HG03378 (cell line): ENCODE measurements at regions not wholly inside any gene's neighbourhood (a gene's known extent, or its start where the extent isn't known, plus 50 kb on each side); places are given as distances from the start of the nearest gene placed in this dataset.
"Not testable (repeated sequence)": the region's sequence is repeated elsewhere in the genome, so short reads cannot be mapped to it uniquely, and the experiment has no call there.

Experiments used
- ATAC-seq: cut with Tn5 transposase; IDR thresholded peaks from one replicate; pipeline ENCODE4 v1.9.1; 2021; ENCODE audit warnings: mild to moderate bottlenecking, moderate library complexity; ENCODE audit not compliant: unreplicated experiment

DNA sequence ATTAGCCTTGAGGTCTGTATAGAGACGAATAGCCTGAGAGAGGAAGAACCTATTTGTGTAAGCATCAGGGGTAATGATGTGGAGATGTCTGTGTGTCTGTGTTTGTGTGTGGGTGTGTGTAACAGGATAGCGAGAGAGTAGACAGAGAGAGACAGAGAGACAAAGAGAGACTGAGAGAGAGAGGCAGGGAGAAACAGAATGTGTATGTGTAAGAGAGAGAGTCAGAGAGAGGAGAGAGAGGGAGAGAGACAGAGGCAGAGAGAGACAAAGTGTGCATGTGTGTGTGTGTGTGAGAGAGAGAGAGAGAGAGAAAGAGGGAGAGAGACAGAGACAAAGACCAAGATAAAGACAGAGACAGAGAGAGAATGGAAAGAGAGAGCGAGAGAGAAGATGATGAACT lies 396.1 kb downstream of the PAX1 start:
- ATAC-seq, result no peak

DNA sequence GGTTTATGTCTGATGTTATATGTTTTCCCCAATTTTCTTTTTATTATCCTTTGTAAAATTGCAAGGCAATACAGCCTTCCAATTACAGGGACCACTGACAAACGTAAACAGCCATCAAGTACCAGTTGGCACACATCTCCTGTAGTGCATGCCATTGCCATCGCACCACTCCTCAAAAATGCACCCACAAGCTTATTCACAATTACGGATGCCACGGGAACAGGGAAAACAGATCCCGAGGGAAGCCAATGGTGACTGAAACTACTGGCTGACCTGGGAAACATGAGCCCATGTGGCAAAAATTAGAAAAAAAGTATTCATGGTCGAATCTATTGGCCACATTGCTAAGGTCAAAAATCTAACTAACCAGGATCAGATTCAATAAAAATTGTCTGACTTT lies 395.2 kb downstream of the PAX1 start:
- ATAC-seq, result no peak

DNA sequence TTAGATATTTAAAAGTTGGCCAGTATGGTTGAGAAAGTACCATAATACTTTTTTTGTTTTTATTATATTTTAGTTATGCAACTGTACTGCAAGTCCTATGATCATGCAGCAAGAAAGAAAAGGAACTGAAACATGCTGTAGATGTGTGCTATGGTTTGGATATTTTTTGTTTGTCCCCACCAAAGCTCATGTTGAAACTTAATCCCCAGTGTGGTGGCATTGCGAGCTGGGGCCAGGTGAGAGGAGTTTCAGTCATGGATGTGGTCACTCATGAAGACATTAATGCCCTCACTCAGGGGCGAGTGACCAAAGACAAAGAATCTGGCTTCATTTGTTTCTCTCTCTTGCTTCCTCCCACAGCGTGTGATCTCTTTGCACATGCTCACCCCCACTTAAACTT lies 393.9 kb downstream of the PAX1 start:
- no peak for ATAC-seq

DNA sequence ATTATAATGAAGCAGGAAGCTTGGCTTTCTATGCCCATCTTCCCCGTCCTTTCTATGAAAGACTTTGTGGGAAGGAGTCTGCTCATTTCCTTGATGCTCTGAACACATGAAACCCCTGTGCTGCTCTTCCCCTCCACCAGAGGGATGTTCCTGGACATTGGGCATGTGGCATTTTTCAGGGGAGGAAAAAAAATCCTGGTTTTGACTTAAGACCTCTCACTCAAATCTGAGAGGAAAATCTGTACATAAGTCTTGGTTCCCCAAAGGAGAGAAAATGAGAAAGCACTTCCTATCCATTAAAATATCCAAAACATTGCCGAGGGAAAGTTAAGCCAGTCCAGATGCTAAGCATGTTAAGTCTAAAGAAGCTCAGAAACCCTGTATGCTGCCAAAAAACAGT lies 393.0 kb downstream of the PAX1 start:
- ATAC-seq, result no peak

DNA sequence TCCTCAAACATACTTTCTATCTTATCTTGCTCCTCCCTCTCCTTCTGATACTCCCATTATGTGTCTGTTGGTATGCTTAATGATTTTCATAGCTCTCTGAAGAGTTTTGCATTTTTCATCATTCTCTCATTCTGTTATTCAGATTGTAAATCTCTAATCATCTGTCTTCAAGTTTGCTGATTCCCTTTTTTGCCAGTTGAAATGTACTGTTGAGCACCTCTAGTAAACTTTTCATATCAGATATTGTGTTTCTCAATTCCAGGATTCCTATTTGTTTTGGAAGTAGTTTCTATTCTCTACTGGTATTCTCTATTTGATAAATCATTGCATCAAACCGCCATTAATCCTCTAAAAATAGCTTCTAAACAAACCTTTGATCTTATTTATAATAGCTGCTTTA lies 387.7 kb downstream of the PAX1 start:
- ATAC-seq, result no peak

DNA sequence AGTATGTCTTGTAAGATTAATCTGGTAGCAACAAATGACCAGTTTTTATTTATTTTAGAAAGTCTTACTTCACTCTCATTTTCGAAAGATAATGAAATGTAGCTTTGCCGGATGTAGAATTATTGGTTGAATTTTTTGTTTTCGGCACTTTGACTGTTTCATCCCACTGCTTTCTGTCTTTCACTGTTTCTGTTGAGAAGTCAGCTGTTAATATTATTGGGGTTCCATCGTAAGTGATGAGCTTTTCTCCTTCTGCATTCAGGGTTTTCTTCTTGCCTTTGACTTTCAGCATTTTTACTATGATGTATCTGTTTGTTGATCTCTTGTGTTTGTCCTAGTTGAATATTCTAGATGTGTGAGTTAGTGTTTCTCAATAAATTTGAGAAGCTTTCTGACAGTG lies 383.4 kb downstream of the PAX1 start:
- no peak for ATAC-seq

DNA sequence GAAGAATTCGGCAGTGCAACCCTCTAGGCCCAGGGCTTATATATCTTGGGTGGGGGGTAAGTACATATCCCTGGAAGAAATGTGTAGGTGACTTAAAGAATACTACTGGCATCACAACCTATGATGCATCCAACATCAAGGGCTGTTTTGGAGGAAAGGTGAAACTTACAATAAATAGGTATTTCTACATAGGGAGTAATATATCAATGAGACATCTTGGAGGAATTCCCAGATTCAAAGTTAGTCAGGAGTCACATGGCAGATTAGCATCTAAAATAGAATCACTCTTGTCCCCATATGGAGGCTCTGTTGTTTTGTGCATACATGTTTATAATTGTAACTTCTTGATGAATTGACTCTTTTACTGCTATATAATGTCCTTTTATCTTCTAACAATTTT lies 375.5 kb downstream of the PAX1 start:
- no peak for ATAC-seq

DNA sequence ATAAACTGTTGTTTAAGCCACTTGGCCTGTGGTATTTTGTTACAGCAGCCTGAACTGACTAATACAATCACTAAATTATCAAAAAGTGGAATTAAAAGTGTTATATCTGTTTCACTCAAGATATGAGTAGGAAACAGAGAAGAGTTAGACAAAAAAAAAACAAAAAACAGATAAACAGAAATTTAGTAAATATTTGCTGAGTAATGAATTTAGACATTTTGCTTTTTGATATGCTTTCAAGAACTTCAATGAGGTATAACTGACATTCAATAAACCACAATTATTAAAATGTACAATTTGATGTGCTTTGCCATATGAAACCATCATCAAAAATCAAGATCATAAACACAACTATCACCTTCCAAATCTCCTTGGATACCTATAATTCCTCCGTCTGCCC lies 369.2 kb downstream of the PAX1 start:
- no peak for ATAC-seq

DNA sequence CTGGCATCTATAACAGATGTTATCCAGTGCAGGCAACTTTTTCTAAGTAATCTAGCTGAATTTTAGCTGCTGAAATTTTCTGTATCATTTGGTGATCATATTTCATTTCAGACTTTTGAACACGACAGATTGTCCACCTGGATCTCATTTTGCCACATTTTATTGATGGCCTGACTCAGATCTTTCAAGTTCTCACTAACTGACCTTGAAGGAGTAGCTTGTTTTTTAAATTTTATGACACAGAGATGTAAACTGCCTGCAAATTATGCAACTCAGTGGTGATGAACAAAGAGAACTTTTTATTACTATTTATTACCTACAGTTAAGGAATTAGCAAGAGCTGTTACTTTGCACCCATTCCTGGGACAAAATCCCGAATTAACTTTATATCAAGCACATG lies 366.4 kb downstream of the PAX1 start:
- ATAC-seq, result no peak

DNA sequence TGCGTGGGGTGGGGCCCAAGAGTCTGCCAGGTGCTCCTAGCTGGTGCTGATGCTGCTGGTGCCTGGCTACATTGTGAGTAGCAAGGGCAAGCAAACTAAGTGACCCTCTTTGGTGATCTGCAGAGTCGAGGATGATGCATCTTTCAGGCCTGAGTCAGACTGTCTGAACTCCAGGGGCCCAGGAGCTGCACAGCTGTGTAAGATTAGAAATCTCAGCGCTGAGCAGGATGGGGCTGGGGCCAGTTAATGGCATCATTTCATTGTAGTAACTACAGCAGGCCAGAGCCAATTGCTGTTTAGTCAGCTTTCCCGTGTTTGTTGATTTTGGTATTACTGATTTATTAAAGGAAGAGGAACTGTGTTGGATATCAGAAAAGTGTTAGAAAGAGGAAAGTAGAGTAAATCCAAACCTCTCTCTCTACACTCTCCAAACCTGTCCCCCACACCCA lies 365.2 kb downstream of the PAX1 start:
- ATAC-seq, result no peak

DNA sequence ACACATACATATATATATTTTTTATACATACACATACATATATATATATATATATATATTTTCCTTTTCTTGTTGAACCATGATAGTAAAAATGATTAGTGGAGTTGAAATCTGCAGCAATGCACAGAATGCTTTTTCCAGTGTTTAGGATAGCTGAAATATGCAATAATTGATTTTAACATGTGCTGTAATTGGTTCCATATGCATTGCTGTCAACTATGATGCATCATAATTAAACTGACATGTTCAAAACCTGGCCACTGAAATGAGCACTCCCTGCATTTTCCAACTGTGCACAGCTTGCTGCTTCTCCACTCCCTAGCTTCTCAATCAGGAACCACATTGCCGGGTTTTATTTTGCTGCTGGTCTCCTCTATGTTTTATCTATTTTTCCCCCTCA lies 358.3 kb downstream of the PAX1 start:
- ATAC-seq, result no peak

DNA sequence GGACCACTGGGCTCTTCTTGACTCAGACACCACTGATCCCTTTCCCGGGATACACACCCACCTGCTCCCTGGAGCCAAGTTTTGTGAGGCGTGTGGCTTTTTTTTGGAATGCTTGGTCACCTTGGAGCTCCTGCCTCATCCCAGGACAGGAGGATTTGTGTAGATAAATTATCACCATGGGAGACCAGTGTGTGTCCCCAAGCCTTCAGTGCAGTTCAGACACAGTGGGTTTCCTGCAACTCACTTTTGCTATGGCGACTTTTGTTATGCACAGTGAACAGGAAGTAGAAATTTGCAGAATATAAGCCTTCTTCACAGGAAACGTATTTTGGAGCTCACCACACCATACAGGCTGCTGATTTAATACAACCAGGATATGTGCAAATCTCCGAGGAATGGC lies 357.4 kb downstream of the PAX1 start:
- no peak for ATAC-seq

DNA sequence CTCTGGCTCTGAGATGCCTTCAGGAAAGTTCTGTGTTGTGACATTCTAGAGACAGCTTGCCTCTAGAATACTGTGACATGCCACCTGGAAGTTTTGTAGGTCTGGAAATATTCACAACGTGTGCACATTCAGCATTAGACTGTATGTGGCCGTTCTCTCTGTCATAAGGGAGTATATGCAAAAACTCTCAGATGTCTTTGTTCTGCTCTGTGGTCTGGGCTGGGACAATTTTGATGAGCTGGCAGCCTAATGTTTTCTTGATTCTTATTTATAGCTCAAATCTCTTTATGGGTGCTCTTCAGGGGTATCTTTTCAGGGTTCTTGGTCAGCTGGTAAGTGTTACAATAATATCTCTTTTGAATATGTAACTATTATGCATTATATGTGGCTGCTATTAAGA lies 355.1 kb downstream of the PAX1 start:
- no peak for ATAC-seq

DNA sequence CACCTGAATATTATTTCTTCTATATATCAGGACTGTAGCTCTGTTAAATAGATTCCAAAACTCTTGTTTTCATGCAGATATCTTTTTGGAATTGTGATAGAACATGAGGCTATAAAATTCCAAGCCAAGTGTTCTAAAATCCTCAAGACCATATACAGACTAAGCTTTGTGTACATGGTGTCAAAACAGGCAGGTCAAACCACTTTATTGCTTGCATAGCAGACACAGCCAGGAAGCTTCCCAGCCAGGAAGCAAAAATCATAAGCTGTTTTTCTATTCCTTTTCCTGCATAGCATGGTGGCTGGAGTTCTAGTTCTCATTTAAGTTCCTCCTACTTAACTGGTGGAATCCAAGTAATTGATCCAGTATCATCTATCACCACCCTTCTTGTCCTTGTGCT lies 353.3 kb downstream of the PAX1 start:
- ATAC-seq, result no peak

DNA sequence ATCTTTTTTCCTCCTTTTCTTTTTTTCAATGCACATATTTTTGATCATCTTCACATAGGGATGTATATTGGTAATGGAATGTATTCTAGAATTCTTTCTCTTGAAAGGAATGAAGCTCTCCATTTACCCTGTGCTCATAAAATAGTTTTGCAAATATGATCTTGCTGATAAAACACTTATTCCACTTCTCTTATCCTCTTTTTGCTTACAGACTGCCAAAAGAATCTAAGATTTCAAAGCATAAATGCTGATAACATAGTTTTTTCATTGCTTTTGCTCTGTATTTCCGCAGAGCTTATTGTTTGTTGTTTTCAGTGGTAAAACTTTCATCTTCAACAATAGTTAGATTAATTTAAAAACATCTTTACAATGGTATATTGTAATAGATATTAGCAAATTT lies 350.5 kb downstream of the PAX1 start:
- no peak for ATAC-seq

DNA sequence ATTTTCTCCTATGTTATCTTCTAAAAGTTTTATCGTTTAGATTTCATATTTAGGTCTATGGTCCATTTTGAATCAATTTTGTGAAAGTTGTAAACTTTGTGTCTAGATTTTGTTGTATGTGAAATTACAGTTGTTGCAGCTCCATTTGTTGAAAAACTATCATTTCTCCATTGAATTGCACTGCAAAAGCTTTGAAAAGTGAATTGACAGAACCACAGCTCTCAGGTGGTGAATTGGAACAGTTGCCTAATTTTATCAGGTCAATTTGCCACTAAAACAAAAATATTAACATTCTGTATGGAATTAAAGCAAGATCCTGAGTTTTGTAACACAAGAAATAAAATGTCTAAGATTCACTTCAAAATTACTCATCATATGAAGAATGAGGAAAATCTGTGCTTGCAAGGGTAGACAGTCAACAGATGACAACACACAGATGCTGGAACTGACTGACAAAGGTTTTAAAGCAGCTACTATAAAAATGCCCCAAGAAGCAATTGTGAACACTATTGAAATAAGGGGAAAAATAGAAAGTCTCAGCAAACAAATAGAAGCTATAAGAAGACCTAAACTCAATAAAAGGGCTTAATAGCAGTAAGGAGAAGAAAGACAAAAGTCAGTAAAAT lies 346.7 kb downstream of the PAX1 start:
- ATAC-seq, result no peak

DNA sequence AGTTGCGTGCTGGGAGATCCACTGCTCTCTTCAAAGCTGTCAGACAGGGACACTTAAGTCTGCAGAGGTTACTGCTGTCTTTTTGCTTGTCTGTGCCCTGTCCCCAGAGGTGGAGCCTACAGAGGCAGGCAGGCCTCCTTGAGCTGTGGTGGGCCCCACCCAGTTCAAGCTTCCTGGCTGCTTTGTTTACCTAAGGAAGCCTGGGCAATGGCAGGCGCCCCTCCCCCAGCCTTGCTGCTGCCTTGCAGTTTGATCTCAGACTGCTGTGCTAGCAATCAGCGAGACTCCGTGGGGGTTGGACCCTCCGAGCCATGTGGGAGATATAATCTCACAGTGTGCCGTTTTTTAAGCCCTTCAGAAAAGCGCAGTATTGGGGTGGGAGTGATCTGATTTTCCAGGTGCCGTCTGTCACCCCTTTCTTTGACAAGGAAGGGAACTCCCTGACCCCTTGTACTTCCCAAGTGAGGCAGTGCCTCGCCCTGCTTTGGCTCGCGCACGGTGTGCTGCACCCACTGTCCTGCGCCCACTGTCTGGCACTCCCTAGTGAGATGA lies 340.6 kb downstream of the PAX1 start:
- not testable (repeated sequence) for ATAC-seq

DNA sequence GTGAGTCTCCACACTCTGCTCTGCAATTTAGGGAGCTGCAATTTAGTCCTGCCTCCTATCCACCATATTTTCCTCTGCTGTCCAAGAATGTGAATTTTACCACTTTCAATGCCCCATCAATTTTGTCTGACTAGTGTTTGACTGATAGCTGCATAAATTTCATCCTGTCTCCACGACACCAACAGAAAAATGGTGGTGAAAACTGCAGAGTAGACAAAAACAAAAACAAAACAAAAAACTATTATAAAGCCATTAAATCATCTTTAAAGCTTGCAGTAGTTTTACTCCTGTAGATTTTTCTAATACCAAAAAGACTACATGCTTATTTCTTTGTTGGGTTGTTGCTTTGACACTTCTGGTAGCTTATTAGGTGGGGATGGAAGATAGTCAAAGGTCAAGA lies 322.0 kb downstream of the PAX1 start:
- no peak for ATAC-seq

DNA sequence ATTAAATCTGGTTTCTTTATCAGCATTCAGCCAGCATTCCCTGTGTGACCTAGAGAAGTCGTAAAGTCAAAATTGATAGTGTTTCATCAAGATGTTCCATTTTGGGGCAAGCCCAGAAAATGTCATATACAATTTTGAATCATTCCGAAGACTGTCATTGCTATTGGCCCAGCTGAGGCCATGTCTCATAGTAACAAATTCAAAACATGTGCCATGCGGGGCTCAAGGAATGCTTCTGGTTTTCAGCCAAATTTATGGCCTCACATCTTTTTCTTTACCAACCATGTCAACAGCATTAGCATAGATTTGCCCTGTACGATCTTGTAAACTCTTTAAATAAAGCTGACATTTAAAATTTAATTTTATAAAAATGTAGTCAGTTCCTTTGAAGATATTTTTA lies 314.7 kb downstream of the PAX1 start:
- no peak for ATAC-seq

DNA sequence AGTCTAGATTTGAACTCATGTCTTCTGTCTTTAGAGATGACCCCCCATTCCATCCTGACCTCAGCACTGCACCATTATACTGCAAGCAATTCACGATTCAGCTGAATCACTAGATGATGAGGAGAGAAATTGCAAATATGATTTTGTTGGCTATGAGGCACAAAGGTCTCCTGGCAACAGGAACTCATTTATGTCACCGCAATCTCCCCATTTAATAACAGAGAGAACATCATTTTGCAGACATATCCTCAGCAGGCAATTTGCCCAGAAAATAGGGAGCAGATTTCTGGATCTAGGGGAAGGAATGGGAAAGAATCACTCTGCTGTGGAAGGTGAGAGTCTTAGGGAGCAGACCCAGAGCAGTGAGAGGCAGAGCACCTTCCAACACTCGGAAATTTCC lies 303.0 kb downstream of the PAX1 start:
- ATAC-seq, result no peak

DNA sequence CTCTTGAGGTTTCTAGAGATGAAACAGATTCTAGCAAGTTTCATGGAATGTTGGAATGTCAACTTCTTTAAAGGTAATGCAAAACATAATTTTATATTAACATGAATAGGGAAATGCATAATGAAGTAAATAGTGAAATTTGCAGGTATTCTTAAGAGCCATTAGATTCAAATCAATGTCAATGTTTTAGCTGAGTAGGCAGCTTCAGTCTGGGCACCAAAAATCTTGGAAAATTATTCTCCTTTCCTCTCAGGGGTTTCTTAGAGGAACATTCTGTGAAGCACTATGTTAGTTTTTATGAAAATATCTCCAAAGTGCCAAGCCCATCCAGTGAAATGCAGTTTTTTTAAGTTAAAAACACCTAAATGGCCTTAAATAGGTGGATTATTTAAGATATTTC lies 300.8 kb downstream of the PAX1 start:
- ATAC-seq, result no peak

DNA sequence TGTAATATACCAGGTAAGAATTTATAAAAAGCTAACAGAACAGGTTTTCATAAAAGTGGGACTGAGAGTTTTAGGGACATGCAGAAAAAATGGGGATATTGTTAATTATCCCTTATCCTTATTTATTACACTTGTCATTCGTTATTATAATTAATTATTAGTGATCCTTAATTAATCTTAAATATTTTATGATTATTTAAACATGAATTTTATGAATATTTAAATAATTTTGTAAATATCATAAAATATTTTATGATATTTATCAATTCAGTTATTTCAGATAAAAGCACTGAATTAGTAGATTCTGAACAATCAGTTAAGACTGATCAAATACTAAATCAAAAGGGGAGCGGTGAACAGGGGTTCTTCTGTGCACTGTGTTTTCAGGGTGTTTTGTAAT lies 300.1 kb downstream of the PAX1 start:
- no peak for ATAC-seq

DNA sequence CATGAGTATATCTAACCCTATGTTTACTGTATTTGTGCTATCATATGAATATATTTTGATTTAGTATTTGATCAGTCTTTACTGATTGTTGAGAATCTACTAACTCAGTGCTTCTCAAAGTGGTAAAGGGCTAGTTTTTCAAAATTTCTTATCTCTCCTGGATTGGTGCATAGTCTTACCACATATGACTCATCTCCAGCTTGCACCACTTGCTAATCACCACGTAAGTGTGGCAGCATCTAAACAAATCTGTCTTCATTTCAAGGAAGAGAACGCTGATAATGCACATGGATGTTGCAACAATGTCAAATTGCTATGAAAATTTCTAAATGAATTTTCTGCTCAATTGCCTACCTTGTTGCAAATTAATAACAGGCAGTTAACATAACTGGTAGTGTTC lies 299.5 kb downstream of the PAX1 start:
- no peak for ATAC-seq
